DND-41 (cell line): ENCODE measurements at regions not wholly inside any gene's neighbourhood (a gene's known extent, or its start where the extent isn't known, plus 50 kb on each side); places are given as distances from the start of the nearest gene placed in this dataset.

Source experiments
- ATAC-seq: fragments of 200-7000 bp; cut with Tn5 transposase; 3 replicates; pipeline ENCODE4 v1.9.1; 2021; ENCODE audit warnings: low read depth; ENCODE audit not compliant: insufficient read depth
- DNase-seq: peaks from one replicate; pipeline ENCODE4 v3.0.0-alpha.2; 2020
- H2AFZ ChIP-seq: 2 replicates; pipeline ENCODE4 v1.6.0; 2012; ENCODE audit warnings: low read depth, low read length
- H3K27ac ChIP-seq: 2 replicates; pipeline ENCODE4 v1.5.1; 2012; ENCODE audit warnings: low read length, inconsistent platforms
- H3K27me3 ChIP-seq: fragments of 200-600 bp; sonication (generic); 2 replicates; pipeline ENCODE4 v1.6.0; 2012; ENCODE audit warnings: low read length, mild to moderate bottlenecking, inconsistent platforms; ENCODE audit not compliant: insufficient read depth, poor library complexity
- H3K36me3 ChIP-seq: 2 replicates; pipeline ENCODE4 v1.5.1; 2012; ENCODE audit warnings: low read length, inconsistent platforms; ENCODE audit not compliant: insufficient read depth
- H3K4me1 ChIP-seq: 2 replicates; pipeline ENCODE4 v1.5.1; 2012; ENCODE audit warnings: mild to moderate bottlenecking, low read length; ENCODE audit not compliant: insufficient read depth
- H3K4me2 ChIP-seq: 2 replicates; pipeline ENCODE4 v1.6.0; 2012; ENCODE audit warnings: mild to moderate bottlenecking, moderate library complexity, low read length, inconsistent platforms; ENCODE audit not compliant: insufficient read depth
- H3K4me3 ChIP-seq, 2 experiments: fragments of 200-600 bp in 1 of 2; shearing (Covaris generic) in 1 of 2; 2 replicates each; pipeline ENCODE4 v1.5.1; 2012 to 2016; ENCODE audit warnings: inconsistent platforms in 2 of 2, low read length in 2 of 2, mild to moderate bottlenecking in 2 of 2, low read depth in 1 of 2, moderate library complexity in 1 of 2
- H3K79me2 ChIP-seq: 2 replicates; pipeline ENCODE4 v1.6.0; 2012; ENCODE audit warnings: low read length, inconsistent platforms; ENCODE audit not compliant: insufficient read depth
- H3K9ac ChIP-seq: 2 replicates; pipeline ENCODE4 v1.6.0; 2012; ENCODE audit warnings: low read depth, mild to moderate bottlenecking, inconsistent platforms, low read length, moderate library complexity
- H3K9me3 ChIP-seq: 2 replicates; pipeline ENCODE4 v1.5.1; 2012; ENCODE audit warnings: low read length, moderate library complexity, mild to moderate bottlenecking, inconsistent platforms; ENCODE audit not compliant: insufficient read depth, severe bottlenecking
- H4K20me1 ChIP-seq: 2 replicates; pipeline ENCODE4 v1.6.0; 2012; ENCODE audit warnings: low read length; ENCODE audit not compliant: insufficient read depth
- CTCF ChIP-seq: IDR thresholded peaks from 2 replicates; pipeline ENCODE4 v1.5.1; 2012; ENCODE audit warnings: borderline replicate concordance, low read length, moderate library complexity, mild to moderate bottlenecking; ENCODE audit not compliant: poor library complexity, severe bottlenecking; ENCODE audit errors: extremely low read depth
- EZH2 ChIP-seq: IDR thresholded peaks from 3 replicates; pipeline ENCODE4 v1.6.1; 2012; ENCODE audit warnings: borderline replicate concordance, low read depth, mild to moderate bottlenecking, moderate library complexity, low read length, inconsistent platforms; ENCODE audit not compliant: severe bottlenecking

- Histone ChIP-seq H2AFZ (no peak overlapping the region), H3K36me3 (no peaks in the 10 kb centered on the region), H3K4me2 (no peak overlapping the region), H4K20me1 (no peaks in the 10 kb centered on the region), H3K4me3 (no peak overlapping the region), H3K79me2 (no peaks in the 10 kb centered on the region), H3K9ac (no peak overlapping the region), H3K4me1 (no peaks in the 10 kb centered on the region), H3K9me3 (no peaks in the 10 kb centered on the region), H3K27ac (no peak overlapping the region), H3K27me3 (no peaks in the 10 kb centered on the region)
- TF ChIP-seq EZH2 (no peak), CTCF (no peak)
- ATAC-seq, result no peak
- DNase-seq, result no peak
Measured at GRCh38 chr3:159536876-159537275, 451.8 kb upstream of the IL12A start.

- Histone ChIP-seq H3K4me1 (no peaks in the 10 kb centered on the region), H3K27me3 (no peaks in the 10 kb centered on the region), H2AFZ (no peak overlapping the region), H3K4me2 (no peak overlapping the region), H3K79me2 (no peaks in the 10 kb centered on the region), H4K20me1 (no peaks in the 10 kb centered on the region), H3K9me3 (no peaks in the 10 kb centered on the region), H3K36me3 (no peaks in the 10 kb centered on the region), H3K4me3 (no peak overlapping the region), H3K9ac (no peak overlapping the region), H3K27ac (no peak overlapping the region)
- ATAC-seq, result no peak
- TF ChIP-seq EZH2 (no peak), CTCF (no peak)
- DNase-seq, result no peak
Measured at GRCh38 chr3:159538507-159538906, 450.1 kb upstream of the IL12A start.

GRCh38 chr3:159540882-159541495, 447.6 kb upstream of the IL12A start:
- H3K36me3 ChIP-seq, result no peaks in the 10 kb centered on the region
- TF ChIP-seq CTCF, result no peak
- TF ChIP-seq EZH2, result no peak
- DNase-seq, result no peak

More at GRCh38 chr3:159540882-159541495, 447.6 kb upstream of the IL12A start:
- no peak overlapping the region for H3K4me2 ChIP-seq
- H4K20me1 ChIP-seq, result no peaks in the 10 kb centered on the region
- no peak overlapping the region for H2AFZ ChIP-seq
- no peak overlapping the region for H3K27ac ChIP-seq
- H3K4me3 ChIP-seq, result no peak overlapping the region
- ATAC-seq, result no peak
- no peak overlapping the region for H3K9ac ChIP-seq
- no peaks in the 10 kb centered on the region for H3K9me3 ChIP-seq
- no peaks in the 10 kb centered on the region for H3K4me1 ChIP-seq
- H3K79me2 ChIP-seq, result no peaks in the 10 kb centered on the region
- no peaks in the 10 kb centered on the region for H3K27me3 ChIP-seq
